Right atrium auricular region (tissue), 2 donors: ENCODE measurements at regions not wholly inside any gene's neighbourhood (a gene's known extent, or its start where the extent isn't known, plus 50 kb on each side); places are given as distances from the start of the nearest gene placed in this dataset.

Source experiments
- DNase-seq: peaks from one replicate; pipeline ENCODE4 v3.0.0-alpha.2; 2019; ENCODE audit warnings: low spot score
- H3K27ac ChIP-seq, 2 donors: fragments of 200-600 bp; sonication (generic); 1 replicate in 1 of 2; 2 replicates in 1 of 2; pipeline ENCODE4 v1.5.1; 2016 to 2019
- H3K27me3 ChIP-seq, 2 donors: fragments of 200-600 bp; sonication (generic); one replicate each; pipeline versions ENCODE4 v1.5.1 to v1.6.0; 2017 to 2019
- H3K36me3 ChIP-seq: fragments of 200-600 bp; sonication (generic); one replicate; pipeline ENCODE4 v1.5.1; 2016
- H3K4me1 ChIP-seq, 2 donors: fragments of 200-600 bp; sonication (generic); one replicate each; pipeline versions ENCODE4 v1.5.1 to v1.6.0; 2017 to 2019
- H3K4me3 ChIP-seq, 2 donors: fragments of 200-600 bp; sonication (generic); 1 replicate in 1 of 2; 2 replicates in 1 of 2; pipeline ENCODE4 v1.5.1; 2017 to 2019; ENCODE audit warnings: mild to moderate bottlenecking in 1 of 2, moderate library complexity in 1 of 2
- H3K9me3 ChIP-seq, 2 donors: fragments of 200-600 bp; sonication (generic); one replicate each; pipeline ENCODE4 v1.5.1; 2019
- TF ChIP-seq, protein P1 (sequence below), 2 donors: fragments of 200-600 bp; sonication (generic); IDR thresholded peaks; one replicate each; pipeline ENCODE4 v1.5.1; 2019; ENCODE audit warnings: antibody characterized with exemption in 2 of 2

DNA sequence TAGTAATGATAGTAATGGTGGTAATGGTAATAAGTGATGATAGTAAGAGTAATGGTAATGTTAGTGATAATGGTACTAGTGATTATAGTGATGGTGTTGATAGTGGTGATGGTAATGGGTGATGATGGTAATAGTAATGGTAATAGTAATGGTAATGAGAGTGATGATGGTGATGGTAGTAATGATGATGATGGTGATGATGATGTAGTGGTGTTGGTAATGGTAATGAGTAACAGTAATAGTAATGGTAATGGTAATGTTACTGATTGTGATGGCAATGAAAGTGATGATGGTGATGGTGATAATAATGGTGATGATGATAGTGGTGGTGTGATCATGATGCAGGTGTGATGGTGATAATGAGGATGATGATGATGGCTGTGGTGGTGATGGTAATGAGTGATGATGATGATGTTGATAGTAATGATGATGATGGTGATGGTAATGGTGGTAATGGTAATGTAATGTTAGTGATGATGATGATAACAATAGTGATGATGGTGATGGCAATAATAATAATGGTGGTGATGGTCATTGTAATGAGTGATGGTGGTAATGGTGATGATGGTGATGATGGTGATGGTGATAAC, 235.0 kb downstream of the MATN1 start:
- H3K9me3 ChIP-seq: no peaks in the 10 kb centered on the region
- H3K27ac ChIP-seq: no peak overlapping the region
- H3K4me1 ChIP-seq: no peaks in the 10 kb centered on the region
- H3K36me3 ChIP-seq: no peaks in the 10 kb centered on the region
- no peak overlapping the region for H3K4me3 ChIP-seq
- DNase-seq: no peak
- no peaks in the 10 kb centered on the region for H3K27me3 ChIP-seq
- TF ChIP-seq, protein P1, sequence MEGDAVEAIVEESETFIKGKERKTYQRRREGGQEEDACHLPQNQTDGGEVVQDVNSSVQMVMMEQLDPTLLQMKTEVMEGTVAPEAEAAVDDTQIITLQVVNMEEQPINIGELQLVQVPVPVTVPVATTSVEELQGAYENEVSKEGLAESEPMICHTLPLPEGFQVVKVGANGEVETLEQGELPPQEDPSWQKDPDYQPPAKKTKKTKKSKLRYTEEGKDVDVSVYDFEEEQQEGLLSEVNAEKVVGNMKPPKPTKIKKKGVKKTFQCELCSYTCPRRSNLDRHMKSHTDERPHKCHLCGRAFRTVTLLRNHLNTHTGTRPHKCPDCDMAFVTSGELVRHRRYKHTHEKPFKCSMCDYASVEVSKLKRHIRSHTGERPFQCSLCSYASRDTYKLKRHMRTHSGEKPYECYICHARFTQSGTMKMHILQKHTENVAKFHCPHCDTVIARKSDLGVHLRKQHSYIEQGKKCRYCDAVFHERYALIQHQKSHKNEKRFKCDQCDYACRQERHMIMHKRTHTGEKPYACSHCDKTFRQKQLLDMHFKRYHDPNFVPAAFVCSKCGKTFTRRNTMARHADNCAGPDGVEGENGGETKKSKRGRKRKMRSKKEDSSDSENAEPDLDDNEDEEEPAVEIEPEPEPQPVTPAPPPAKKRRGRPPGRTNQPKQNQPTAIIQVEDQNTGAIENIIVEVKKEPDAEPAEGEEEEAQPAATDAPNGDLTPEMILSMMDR (IDR thresholded peaks at IDR 0.05): no peak

DNA sequence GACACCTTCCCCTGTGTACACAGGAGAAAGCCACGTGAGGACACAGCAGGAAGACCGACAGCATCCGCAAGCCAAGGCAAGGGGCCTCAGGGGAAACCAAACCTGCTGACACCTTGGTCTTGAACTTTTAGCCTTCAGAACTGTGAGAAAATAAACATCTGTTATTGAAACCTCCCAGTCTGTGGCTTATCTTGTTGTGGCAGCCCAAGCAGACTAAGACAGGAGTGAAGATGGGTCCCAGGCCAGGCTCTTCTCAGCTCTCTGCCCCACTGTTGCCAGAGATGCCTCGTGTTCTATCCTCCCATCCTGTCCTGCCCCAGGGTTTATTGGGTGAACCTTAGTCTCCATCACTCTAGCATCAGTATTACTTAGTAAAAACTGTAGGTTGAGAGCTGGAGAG, 236.3 kb downstream of the MATN1 start:
- TF ChIP-seq, protein P1 (IDR thresholded peaks at IDR 0.05): no peak
- Histone ChIP-seq H3K27ac (no peak overlapping the region), H3K4me1 (no peaks in the 10 kb centered on the region), H3K27me3 (no peaks in the 10 kb centered on the region), H3K9me3 (peaks cover 0 to 10% of the 10 kb centered on the region in 2 donors), H3K4me3 (no peak overlapping the region), H3K36me3 (no peaks in the 10 kb centered on the region)
- no peak for DNase-seq

DNA sequence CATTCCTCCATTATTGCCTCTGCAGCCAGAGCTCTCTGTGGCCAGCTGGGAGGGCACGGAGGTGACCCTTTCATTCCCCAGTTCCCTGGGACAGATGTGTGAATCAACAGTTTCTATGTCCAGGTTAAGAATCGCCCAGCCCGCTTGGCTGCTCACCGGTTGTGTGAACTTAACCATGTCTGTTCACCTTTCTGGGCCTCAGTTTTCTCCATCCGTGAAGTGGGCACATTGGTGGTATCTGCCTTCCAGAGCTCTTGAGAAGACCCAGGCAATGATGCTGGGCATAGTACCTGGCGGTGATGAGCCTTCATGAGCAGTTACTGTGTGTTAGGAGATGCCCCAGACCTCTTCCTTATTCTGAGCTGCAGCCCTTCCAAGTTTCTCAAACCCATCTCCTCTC, 238.3 kb downstream of the MATN1 start:
- no peak for DNase-seq
- no peaks in the 10 kb centered on the region for H3K36me3 ChIP-seq
- peaks cover 5 to 20% of the 10 kb centered on the region in 2 donors for H3K9me3 ChIP-seq
- no peaks in the 10 kb centered on the region for H3K27me3 ChIP-seq
- H3K4me1 ChIP-seq: no peaks in the 10 kb centered on the region
- H3K27ac ChIP-seq: no peak overlapping the region
- TF ChIP-seq, protein P1 (IDR thresholded peaks at IDR 0.05): no peak
- H3K4me3 ChIP-seq: no peak overlapping the region

DNA sequence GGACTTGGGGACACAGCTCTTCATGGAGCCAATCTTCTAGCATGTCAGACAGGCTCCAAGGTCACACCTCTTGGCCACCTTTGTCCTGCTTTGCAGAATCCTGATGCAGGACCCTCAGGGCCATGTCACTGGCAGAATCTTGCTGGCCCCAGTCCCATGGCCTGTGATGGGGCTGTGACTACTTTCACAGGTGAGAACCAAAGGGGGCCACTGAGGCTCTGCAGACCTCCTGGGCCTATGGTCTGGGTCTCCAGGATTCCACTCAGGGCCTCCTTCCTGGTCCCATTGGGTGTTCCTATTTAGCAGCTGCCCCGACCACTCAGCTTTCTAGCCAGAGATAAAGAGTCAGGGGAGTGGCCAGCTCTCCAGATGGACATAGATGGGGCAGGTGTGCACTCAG, 238.7 kb downstream of the MATN1 start:
- TF ChIP-seq, protein P1 (IDR thresholded peaks at IDR 0.05): no peak
- H3K36me3 ChIP-seq: no peaks in the 10 kb centered on the region
- H3K27me3 ChIP-seq: no peaks in the 10 kb centered on the region
- no peak overlapping the region for H3K27ac ChIP-seq
- DNase-seq: no peak
- no peaks in the 10 kb centered on the region for H3K4me1 ChIP-seq
- no peak overlapping the region for H3K4me3 ChIP-seq
- peaks cover 5 to 20% of the 10 kb centered on the region in 2 donors for H3K9me3 ChIP-seq

DNA sequence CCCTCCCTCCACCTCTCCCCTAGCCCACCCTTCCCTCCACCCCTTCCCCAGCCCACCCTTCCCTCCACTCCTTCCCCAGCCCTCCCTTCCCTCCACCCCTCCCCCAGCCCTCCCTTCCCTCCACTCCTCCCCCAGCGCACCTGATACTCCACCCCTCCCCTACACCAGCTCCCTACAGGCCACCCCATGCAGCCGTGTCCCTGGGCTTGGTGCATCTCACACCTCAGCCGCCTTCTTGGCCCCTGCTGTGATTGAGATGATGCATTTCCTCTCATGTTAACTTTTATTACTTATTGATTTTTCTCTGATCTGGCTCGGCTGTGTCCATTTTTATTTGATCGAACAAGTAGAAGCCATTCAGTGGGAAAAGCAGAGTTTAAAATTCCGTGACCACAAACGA, 243.8 kb downstream of the MATN1 start:
- H3K4me1 ChIP-seq: no peaks in the 10 kb centered on the region
- H3K4me3 ChIP-seq: no peak overlapping the region
- TF ChIP-seq, protein P1 (IDR thresholded peaks at IDR 0.05): no peak
- no peak for DNase-seq
- H3K27ac ChIP-seq: no peak overlapping the region
- H3K36me3 ChIP-seq: no peaks in the 10 kb centered on the region
- H3K27me3 ChIP-seq: no peaks in the 10 kb centered on the region
- peaks cover 5 to 20% of the 10 kb centered on the region in 2 donors for H3K9me3 ChIP-seq
